H1 (cell line): ENCODE measurements at regions not wholly inside any gene's neighbourhood (a gene's known extent, or its start where the extent isn't known, plus 50 kb on each side); places are given as distances from the start of the nearest gene placed in this dataset.
A peak's percentile ranks its signal among the peaks of the same experiment; 100 is the strongest.

ENCODE experiments used
- CTCF ChIA-PET: fragments of 300-600 bp; sonication (Branson Sonifier 250); formaldehyde crosslinking; loops from one replicate; lab custom pipeline; 2021; ENCODE audit not compliant: partially characterized antibody; lab: Charles Lee
- POLR2A ChIA-PET: fragments of 300-600 bp; sonication (Branson Sonifier 250); formaldehyde crosslinking; loops from one replicate; lab custom pipeline; 2021; ENCODE audit warnings: inconsistent platforms; ENCODE audit not compliant: partially characterized antibody; lab: Charles Lee
- DNase-seq, 2 experiments: peaks; one replicate each; pipeline versions ENCODE4 v3.0.0 to v3.0.0-alpha.2; 2010 to 2022; ENCODE audit warnings: low spot score in 2 of 2, low read depth in 1 of 2, mixed read lengths in 1 of 2
- FAIRE-seq: peaks from 2 replicates; lab custom pipeline; 2011; peaks lifted over from hg19 to GRCh38; lab: Jason Lieb, UNC
- H2AFZ ChIP-seq: 2 replicates; pipeline ENCODE4 v1.8.1; 2012; ENCODE audit warnings: low read length, inconsistent platforms
- H2AK5ac ChIP-seq: 2 replicates; pipeline ENCODE4 v1.6.1; 2013; ENCODE audit warnings: low read depth, low read length
- H2BK120ac ChIP-seq: replicated peaks from 2 replicates; pipeline ENCODE3; 2013; ENCODE audit warnings: low read depth, low read length, inconsistent platforms
- H2BK12ac ChIP-seq: 2 replicates; pipeline ENCODE4 v1.6.1; 2013; ENCODE audit warnings: low read depth, low read length
- H2BK15ac ChIP-seq: 2 replicates; pipeline ENCODE4 v1.6.1; 2013; ENCODE audit warnings: low read length
- H2BK20ac ChIP-seq: 2 replicates; pipeline ENCODE4 v1.6.1; 2013; ENCODE audit warnings: low read length
- H2BK5ac ChIP-seq: 2 replicates; pipeline ENCODE4 v1.6.1; 2013; ENCODE audit warnings: low read depth, low read length
- H3K14ac ChIP-seq: 2 replicates; pipeline ENCODE4 v1.6.1; 2013; ENCODE audit warnings: inconsistent platforms; ENCODE audit not compliant: insufficient read length
- H3K18ac ChIP-seq: 2 replicates; pipeline ENCODE4 v1.6.1; 2013; ENCODE audit warnings: low read length; ENCODE audit errors: extremely low read depth
- H3K23ac ChIP-seq: 2 replicates; pipeline ENCODE4 v1.6.1; 2013; ENCODE audit warnings: inconsistent platforms; ENCODE audit not compliant: insufficient read length
- H3K23me2 ChIP-seq: 2 replicates; pipeline ENCODE4 v1.6.1; 2013; ENCODE audit warnings: low read depth, low read length
- H3K27ac ChIP-seq: 2 replicates; pipeline ENCODE4 v1.6.1; 2011; ENCODE audit warnings: low read depth, low read length, inconsistent platforms
- H3K27me3 ChIP-seq, 4 experiments: replicated peaks in 1 of 4; 1 replicate in 1 of 4; 2 replicates in 3 of 4; pipeline versions ENCODE4 v1.6.1 to v1.8.1; 2011 to 2013; ENCODE audit warnings: low read length in 3 of 4, mild to moderate bottlenecking in 3 of 4, inconsistent platforms in 2 of 4, mixed read lengths in 2 of 4, moderate library complexity in 1 of 4; ENCODE audit not compliant: control insufficient read depth in 3 of 4, insufficient read depth in 3 of 4; ENCODE audit errors: extremely low read depth in 1 of 4
- H3K36me3 ChIP-seq, 4 experiments: 2 replicates each; pipeline versions ENCODE4 v1.6.1 to v1.8.1; 2011 to 2013; ENCODE audit warnings: mild to moderate bottlenecking in 4 of 4, low read length in 3 of 4, moderate library complexity in 2 of 4, control low read depth in 1 of 4, inconsistent platforms in 1 of 4; ENCODE audit not compliant: insufficient read depth in 4 of 4, control insufficient read depth in 2 of 4
- H3K4ac ChIP-seq: replicated peaks from 2 replicates; pipeline ENCODE3; 2013; ENCODE audit warnings: low read length, low read depth, mixed read lengths, inconsistent platforms; ENCODE audit not compliant: insufficient read length
- H3K4me1 ChIP-seq, 4 experiments: replicated peaks in 1 of 4; 1 replicate in 1 of 4; 2 replicates in 3 of 4; pipeline versions ENCODE4 v1.6.1 to v1.8.1; 2011 to 2013; ENCODE audit warnings: low read length in 3 of 4, inconsistent platforms in 2 of 4, mixed read lengths in 1 of 4; ENCODE audit not compliant: insufficient read depth in 4 of 4, control insufficient read depth in 3 of 4
- H3K4me2 ChIP-seq, 2 experiments: 2 replicates each; pipeline versions ENCODE4 v1.6.1 to v1.8.1; 2011 to 2013; ENCODE audit warnings: low read depth in 2 of 2, low read length in 2 of 2, control low read depth in 1 of 2, inconsistent platforms in 1 of 2, mild to moderate bottlenecking in 1 of 2; ENCODE audit not compliant: insufficient read depth in 1 of 2
- H3K4me3 ChIP-seq, 4 experiments: fragments of 200-600, 300-600 bp in 1 of 4; sonication (generic), shearing (Covaris generic), sonication (Bioruptor Twin) in 1 of 4; 2 replicates each; pipeline versions ENCODE4 v1.5.1 to v1.8.1; 2011 to 2016; ENCODE audit warnings: low read length in 4 of 4, low read depth in 3 of 4, control low read depth in 2 of 4, inconsistent platforms in 2 of 4, mild to moderate bottlenecking in 2 of 4, mixed read lengths in 1 of 4, moderate library complexity in 1 of 4; ENCODE audit not compliant: insufficient read depth in 2 of 4; ENCODE audit errors: extremely low read depth in 1 of 4
- H3K56ac ChIP-seq: replicated peaks from 2 replicates; pipeline ENCODE3; 2013; ENCODE audit warnings: low read depth, mild to moderate bottlenecking, mixed read lengths, low read length, inconsistent platforms; ENCODE audit not compliant: insufficient read length
- H3K79me1 ChIP-seq: 2 replicates; pipeline ENCODE4 v1.6.1; 2013; ENCODE audit warnings: low read depth, low read length, control low read depth
- H3K79me2 ChIP-seq, 2 experiments: 2 replicates each; pipeline versions ENCODE4 v1.6.1 to v1.8.1; 2012 to 2013; ENCODE audit warnings: low read length in 2 of 2, mild to moderate bottlenecking in 2 of 2, inconsistent platforms in 1 of 2; ENCODE audit not compliant: insufficient read depth in 2 of 2, control insufficient read depth in 1 of 2
- H3K9ac ChIP-seq, 4 experiments: replicated peaks in 1 of 4; 1 replicate in 1 of 4; 2 replicates in 3 of 4; pipeline versions ENCODE4 v1.6.1 to v1.8.1; 2011 to 2013; ENCODE audit warnings: low read depth in 3 of 4, low read length in 3 of 4, control low read depth in 2 of 4, mild to moderate bottlenecking in 2 of 4, moderate library complexity in 2 of 4, inconsistent platforms in 1 of 4; ENCODE audit errors: extremely low read depth in 1 of 4
- H3K9me3 ChIP-seq, 2 experiments: 2 replicates each; pipeline versions ENCODE4 v1.6.1 to v1.8.1; 2012 to 2013; ENCODE audit warnings: mild to moderate bottlenecking in 2 of 2, moderate library complexity in 2 of 2, control low read depth in 1 of 2, inconsistent platforms in 1 of 2, low read depth in 1 of 2, low read length in 1 of 2, mixed read lengths in 1 of 2; ENCODE audit not compliant: insufficient read depth in 2 of 2
- H4K20me1 ChIP-seq, 2 experiments: replicated peaks in 1 of 2; 2 replicates each; pipeline versions ENCODE3 to v1.8.1; 2011 to 2013; ENCODE audit warnings: inconsistent platforms in 2 of 2, low read length in 2 of 2, mild to moderate bottlenecking in 1 of 2; ENCODE audit not compliant: insufficient read depth in 2 of 2, control insufficient read depth in 1 of 2
- H4K5ac ChIP-seq: 2 replicates; pipeline ENCODE4 v1.6.1; 2013; ENCODE audit warnings: low read length, low read depth, mixed read lengths, inconsistent platforms; ENCODE audit not compliant: insufficient read length
- H4K8ac ChIP-seq: 2 replicates; pipeline ENCODE4 v1.8.0; 2013; ENCODE audit warnings: mild to moderate bottlenecking, moderate library complexity, low read length, inconsistent platforms; ENCODE audit not compliant: insufficient read depth; ENCODE audit errors: extremely low read depth
- H4K91ac ChIP-seq: replicated peaks from 2 replicates; pipeline ENCODE3; 2013; ENCODE audit warnings: low read length, mixed read lengths, inconsistent platforms; ENCODE audit not compliant: insufficient read length
- CEBPB ChIP-seq: IDR thresholded peaks from 2 replicates; pipeline ENCODE4 v1.6.1; 2012; ENCODE audit warnings: low read depth, low read length
- HDAC6 ChIP-seq: IDR thresholded peaks from one replicate; pipeline ENCODE4 v1.7.1; 2012; ENCODE audit warnings: low read depth, mild to moderate bottlenecking, inconsistent platforms, low read length, moderate library complexity
- WGBS, 2 experiments: shearing (Covaris generic) in 1 of 2; methylation state at CpG; one replicate each; pipeline versions ENCODE4 v1.1.6 to v1.1.7; 2013 to 2015; ENCODE audit warnings: low lambda C conversion rate in 2 of 2, mixed read lengths in 2 of 2, inconsistent platforms in 1 of 2, low coverage in 1 of 2, missing lambda C conversion rate in 1 of 2; ENCODE audit not compliant: insufficient replicate concordance in 2 of 2, insufficient coverage in 1 of 2, insufficient read length in 1 of 2; ENCODE audit errors: extremely low coverage in 1 of 2, missing lambda C conversion rate in 1 of 2; 5-methylcytosine and 5-hydroxymethylcytosine counted together

DNA sequence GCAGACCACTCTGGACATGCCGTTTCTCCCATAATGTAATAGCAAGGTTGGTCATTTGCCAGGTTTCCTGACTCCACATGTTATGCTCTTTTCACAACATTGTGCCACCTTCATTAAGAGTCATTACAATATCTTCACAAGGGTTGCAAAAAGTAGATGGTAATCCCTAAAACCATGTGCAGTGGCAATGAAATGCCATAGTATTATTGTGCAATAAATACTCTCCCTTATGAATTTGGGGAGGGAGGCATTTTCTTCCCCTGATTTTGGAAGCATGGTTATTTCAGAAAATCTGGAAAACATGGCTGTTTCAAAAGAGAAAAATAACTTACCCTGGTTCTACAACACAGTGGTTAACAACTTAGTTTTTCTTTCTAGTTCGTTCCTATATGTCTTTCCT lies 75.1 kb downstream of the BLTP1 start:
- DNase-seq (no peak), FAIRE-seq (no peak)
- no peak overlapping the region for H2BK5ac ChIP-seq
- no peak overlapping the region for H2BK12ac ChIP-seq
- H2AK5ac ChIP-seq = no peak overlapping the region
- H3K36me3 ChIP-seq = peaks cover 0 to 9% (median 0%) of the 10 kb centered on the region in 4 experiments; a peak in 1 of 8 replicates
- H3K18ac ChIP-seq = no peak overlapping the region
- no peak overlapping the region for H2BK20ac ChIP-seq
- H3K4me1 ChIP-seq = peaks cover 0 to 4% (median 2%) of the 10 kb centered on the region in 4 experiments; a peak in 3 of 7 replicates
- H4K8ac ChIP-seq = no peak overlapping the region
- H2AFZ ChIP-seq = no peak overlapping the region
- no peak for TF ChIP-seq HDAC6
- peak; percentile 22; the same call in 1 of the 2 replicates for TF ChIP-seq CEBPB
- H3K4me2 ChIP-seq = no peak overlapping the region
- H3K9ac ChIP-seq = no peak overlapping the region
- H3K23me2 ChIP-seq = no peaks in the 10 kb centered on the region
- H3K23ac ChIP-seq = no peak overlapping the region
- H3K56ac ChIP-seq = no peak overlapping the region
- no peak overlapping the region for H4K91ac ChIP-seq
- whole genome bisulfite sequencing, 2 experiments = 89% methylated on average over 2 of the region's 2 CpGs; no CpG with 5 or more reads in 1 of the 2 experiments
- no peak overlapping the region for H3K4me3 ChIP-seq
- H4K20me1 ChIP-seq = no peaks in the 10 kb centered on the region
- no peak overlapping the region for H3K4ac ChIP-seq
- CTCF ChIA-PET = no interaction called here
- H3K27ac ChIP-seq = no peak overlapping the region
- no peak overlapping the region for H2BK15ac ChIP-seq
- H3K9me3 ChIP-seq = no peaks in the 10 kb centered on the region
- H3K14ac ChIP-seq = no peak overlapping the region
- no peak overlapping the region for H4K5ac ChIP-seq
- no peaks in the 10 kb centered on the region for H3K79me1 ChIP-seq
- H3K27me3 ChIP-seq = no peaks in the 10 kb centered on the region
- no peak overlapping the region for H2BK120ac ChIP-seq
- no peaks in the 10 kb centered on the region for H3K79me2 ChIP-seq
- POLR2A ChIA-PET = no interaction called here
